HEK293 (cell line): ENCODE measurements at regions not wholly inside any gene's neighbourhood (a gene's known extent, or its start where the extent isn't known, plus 50 kb on each side); places are given as distances from the start of the nearest gene placed in this dataset.

Experiments used
- CTCF ChIA-PET: fragments of 350-600 bp; formaldehyde crosslinking; extraction: SDS; loops from one replicate; lab custom pipeline; 2021; ENCODE audit warnings: antibody characterized with exemption; lab: Yijun Ruan, JAX
- POLR2A ChIA-PET: fragments of 300-600 bp; formaldehyde crosslinking; extraction: SDS; loops from one replicate; lab custom pipeline; 2020; ENCODE audit warnings: antibody characterized with exemption, inconsistent platforms; lab: Yijun Ruan, JAX
- H3K27ac ChIP-seq: fragments of 200-500 bp; sonication (Bioruptor generic); 2 replicates; pipeline ENCODE4 v1.5.1; 2014; ENCODE audit warnings: low read depth, low read length, control low read depth, inconsistent platforms; ENCODE audit errors: extremely low read depth
- H3K36me3 ChIP-seq, 2 experiments: fragments of 200-500 bp in 1 of 2; sonication (Bioruptor generic) in 1 of 2; 1 replicate in 1 of 2; 2 replicates in 1 of 2; pipeline ENCODE4 v1.5.1; 2014 to 2017; ENCODE audit warnings: inconsistent platforms in 2 of 2, low read length in 2 of 2; ENCODE audit not compliant: control insufficient read depth in 2 of 2, insufficient read depth in 1 of 2
- H3K4me1 ChIP-seq: fragments of 200-500 bp; sonication (Bioruptor generic); 2 replicates; pipeline ENCODE4 v1.5.1; 2014; ENCODE audit warnings: mild to moderate bottlenecking, low read length, inconsistent platforms; ENCODE audit not compliant: control insufficient read depth, insufficient read depth
- H3K4me3 ChIP-seq: 2 replicates; pipeline ENCODE4 v1.5.1; 2011; ENCODE audit warnings: low read depth, mild to moderate bottlenecking, control low read depth, low read length, moderate library complexity
- H3K9me3 ChIP-seq: fragments of 200-500 bp; sonication (Bioruptor generic); 2 replicates; pipeline ENCODE4 v1.5.1; 2014; ENCODE audit warnings: low read depth, low read length, inconsistent platforms; ENCODE audit not compliant: control insufficient read depth, insufficient read depth
- HOXA7 ChIP-seq: sonication (generic); formaldehyde crosslinking; IDR thresholded peaks from 2 replicates; pipeline ENCODE4 v1.8.1; 2022; ENCODE audit warnings: missing genetic modification reagents, borderline replicate concordance
- KLF7 ChIP-seq: fragments of 450-650 bp; formaldehyde crosslinking; IDR thresholded peaks from 2 replicates; pipeline ENCODE4 v1.5.1; 2016; ENCODE audit warnings: missing biosample characterization, missing genetic modification characterization, borderline replicate concordance
- PRDM6 ChIP-seq: fragments of 450-650 bp; formaldehyde crosslinking; IDR thresholded peaks from 2 replicates; pipeline ENCODE4 v1.5.1; 2017; ENCODE audit warnings: missing biosample characterization, missing genetic modification characterization
- SCRT1 ChIP-seq: fragments of 450-650 bp; formaldehyde crosslinking; IDR thresholded peaks from 2 replicates; pipeline ENCODE4 v1.5.1; 2016; ENCODE audit warnings: missing biosample characterization, missing genetic modification characterization, borderline replicate concordance
- SP2 ChIP-seq: fragments of 450-650 bp; formaldehyde crosslinking; IDR thresholded peaks from 2 replicates; pipeline ENCODE4 v1.5.1; 2016; ENCODE audit warnings: missing biosample characterization, missing genetic modification characterization
- ZBTB21 ChIP-seq: fragments of 450-650 bp; formaldehyde crosslinking; IDR thresholded peaks from 2 replicates; pipeline ENCODE4 v1.5.1; 2017; ENCODE audit warnings: missing biosample characterization, missing genetic modification characterization
- ZFP3 ChIP-seq: fragments of 450-650 bp; formaldehyde crosslinking; IDR thresholded peaks from 2 replicates; pipeline ENCODE4 v1.5.1; 2016; ENCODE audit warnings: low read depth, missing biosample characterization, missing genetic modification characterization
- ZFP41 ChIP-seq: fragments of 450-650 bp; formaldehyde crosslinking; IDR thresholded peaks from 2 replicates; pipeline ENCODE4 v1.5.1; 2016; ENCODE audit warnings: missing biosample characterization, missing genetic modification characterization, borderline replicate concordance
- ZNF121 ChIP-seq: fragments of 450-650 bp; formaldehyde crosslinking; IDR thresholded peaks from 2 replicates; pipeline ENCODE4 v1.5.1; 2016; ENCODE audit warnings: missing biosample characterization, missing genetic modification characterization
- ZNF155 ChIP-seq: fragments of 450-650 bp; formaldehyde crosslinking; IDR thresholded peaks from 2 replicates; pipeline ENCODE4 v1.5.1; 2016; ENCODE audit warnings: missing biosample characterization, missing genetic modification characterization
- ZNF211 ChIP-seq: fragments of 450-650 bp; formaldehyde crosslinking; IDR thresholded peaks from 2 replicates; pipeline ENCODE4 v1.5.1; 2016; ENCODE audit warnings: low read depth, missing biosample characterization, missing genetic modification characterization
- ZNF214 ChIP-seq: fragments of 450-650 bp; formaldehyde crosslinking; IDR thresholded peaks from 2 replicates; pipeline ENCODE4 v1.5.1; 2017; ENCODE audit warnings: missing biosample characterization, mild to moderate bottlenecking, missing genetic modification characterization, borderline replicate concordance
- ZNF23 ChIP-seq: fragments of 450-650 bp; formaldehyde crosslinking; IDR thresholded peaks from 2 replicates; pipeline ENCODE4 v1.5.1; 2016; ENCODE audit warnings: missing biosample characterization, missing genetic modification characterization, borderline replicate concordance
- ZNF37A ChIP-seq: fragments of 450-650 bp; IDR thresholded peaks from 2 replicates; pipeline ENCODE4 v1.5.1; 2018; ENCODE audit warnings: missing biosample characterization, missing genetic modification characterization
- ZNF391 ChIP-seq: fragments of 450-650 bp; formaldehyde crosslinking; IDR thresholded peaks from 2 replicates; pipeline ENCODE4 v1.5.1; 2016; ENCODE audit warnings: low read depth, missing biosample characterization, missing genetic modification characterization, borderline replicate concordance
- ZNF394 ChIP-seq: fragments of 450-650 bp; formaldehyde crosslinking; IDR thresholded peaks from 2 replicates; pipeline ENCODE4 v1.5.1; 2016; ENCODE audit warnings: missing biosample characterization, missing genetic modification characterization, mild to moderate bottlenecking, moderate library complexity, borderline replicate concordance
- ZNF449 ChIP-seq: fragments of 450-650 bp; formaldehyde crosslinking; IDR thresholded peaks from 2 replicates; pipeline ENCODE4 v1.5.1; 2017; ENCODE audit warnings: missing biosample characterization, mild to moderate bottlenecking, missing genetic modification characterization, moderate library complexity
- ZNF514 ChIP-seq: fragments of 450-650 bp; formaldehyde crosslinking; IDR thresholded peaks from 2 replicates; pipeline ENCODE4 v1.5.1; 2016; ENCODE audit warnings: missing biosample characterization, missing genetic modification characterization
- ZNF692 ChIP-seq: fragments of 450-650 bp; formaldehyde crosslinking; IDR thresholded peaks from 2 replicates; pipeline ENCODE4 v1.5.1; 2016; ENCODE audit warnings: missing biosample characterization, missing genetic modification characterization
- ZNF791 ChIP-seq: fragments of 450-650 bp; formaldehyde crosslinking; IDR thresholded peaks from 2 replicates; pipeline ENCODE4 v1.5.1; 2016; ENCODE audit warnings: missing biosample characterization, missing genetic modification characterization
- ZNF830 ChIP-seq: fragments of 450-650 bp; IDR thresholded peaks from 2 replicates; pipeline ENCODE4 v1.5.0; 2018; ENCODE audit warnings: missing biosample characterization, missing genetic modification characterization, low read depth, mild to moderate bottlenecking, moderate library complexity
- TF ChIP-seq, protein P1 (sequence below): fragments of 450-650 bp; formaldehyde crosslinking; optimal IDR thresholded peaks from 2 replicates; pipeline ENCODE3; 2016; ENCODE audit warnings: missing biosample characterization, mild to moderate bottlenecking, missing genetic modification characterization

- ChIA-PET POLR2A (no interaction called here), CTCF (no interaction called here)
- TF ChIP-seq ZNF121 (no peak), KLF7 (tag by site-specific recombination) (no peak), ZNF514 (tag by site-specific recombination) (no peak), ZNF211 (tag by site-specific recombination) (no peak), SP2 (tag by site-specific recombination) (no peak), PRDM6 (tag by site-specific recombination) (no peak), ZNF214 (tag by site-specific recombination) (no peak), ZNF155 (tag by site-specific recombination) (no peak), ZFP41 (tag by site-specific recombination) (no peak), ZNF23 (no peak), ZFP3 (tag by site-specific recombination) (no peak), ZNF830 (no peak), ZBTB21 (tag by site-specific recombination) (no peak), SCRT1 (tag by site-specific recombination) (no peak), ZNF791 (no peak), ZNF394 (tag by site-specific recombination) (no peak)
Measured at GRCh38 chrX:98452456-98452855, 1568.7 kb downstream of the RPA4 start.

DNA sequence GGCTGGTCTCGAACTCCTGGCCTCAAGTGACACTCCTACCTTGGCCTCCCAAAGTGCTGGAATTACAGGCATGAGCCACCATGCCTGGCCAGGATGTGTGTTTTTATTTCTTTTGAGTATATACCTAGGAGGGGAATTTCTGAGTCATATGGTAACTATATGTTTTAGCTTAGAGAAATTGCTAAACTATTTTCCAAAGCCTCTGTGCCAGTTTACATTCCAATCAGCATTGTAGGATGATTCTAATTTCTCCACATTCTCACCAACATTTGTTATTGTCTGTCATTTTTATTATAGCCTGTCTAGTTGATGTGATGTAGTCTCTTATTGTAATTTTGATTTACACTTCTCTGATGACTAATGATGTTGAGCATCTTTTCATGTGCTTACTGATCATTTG is 1576.0 kb downstream of the RPA4 start:
- H3K4me3 ChIP-seq = no peak overlapping the region
- no peaks in the 10 kb centered on the region for H3K9me3 ChIP-seq
- no peak overlapping the region for H3K27ac ChIP-seq
- POLR2A ChIA-PET = no interaction called here
- H3K4me1 ChIP-seq = no peaks in the 10 kb centered on the region
- TF ChIP-seq HOXA7 (CRISPR knock-in tag) = no peak
- TF ChIP-seq ZNF37A (tag by site-specific recombination) = no peak
- TF ChIP-seq ZNF449 (tag by site-specific recombination) = no peak
- TF ChIP-seq ZNF155 (tag by site-specific recombination) = no peak
- TF ChIP-seq ZNF391 (tag by site-specific recombination) = no peak
- no peak for TF ChIP-seq ZNF692
- TF ChIP-seq, protein P1, sequence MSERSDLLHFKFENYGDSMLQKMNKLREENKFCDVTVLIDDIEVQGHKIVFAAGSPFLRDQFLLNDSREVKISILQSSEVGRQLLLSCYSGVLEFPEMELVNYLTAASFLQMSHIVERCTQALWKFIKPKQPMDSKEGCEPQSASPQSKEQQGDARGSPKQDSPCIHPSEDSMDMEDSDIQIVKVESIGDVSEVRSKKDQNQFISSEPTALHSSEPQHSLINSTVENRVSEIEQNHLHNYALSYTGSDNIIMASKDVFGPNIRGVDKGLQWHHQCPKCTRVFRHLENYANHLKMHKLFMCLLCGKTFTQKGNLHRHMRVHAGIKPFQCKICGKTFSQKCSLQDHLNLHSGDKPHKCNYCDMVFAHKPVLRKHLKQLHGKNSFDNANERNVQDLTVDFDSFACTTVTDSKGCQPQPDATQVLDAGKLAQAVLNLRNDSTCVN (tag by site-specific recombination) = no peak
- TF ChIP-seq, all 188 proteins: peak for 0
- CTCF ChIA-PET = no interaction called here
- H3K36me3 ChIP-seq = no peaks in the 10 kb centered on the region

More at GRCh38 chrX:98452456-98452855, 1568.7 kb downstream of the RPA4 start:
- Histone ChIP-seq H3K27ac (no peak overlapping the region), H3K9me3 (no peaks in the 10 kb centered on the region), H3K4me1 (no peaks in the 10 kb centered on the region), H3K36me3 (no peaks in the 10 kb centered on the region), H3K4me3 (no peak overlapping the region)
